ENCODE measurements at regions not wholly inside any gene's neighbourhood (a gene's known extent, or its start where the extent isn't known, plus 50 kb on each side); places are given as distances from the start of the nearest gene placed in this dataset.

DNA sequence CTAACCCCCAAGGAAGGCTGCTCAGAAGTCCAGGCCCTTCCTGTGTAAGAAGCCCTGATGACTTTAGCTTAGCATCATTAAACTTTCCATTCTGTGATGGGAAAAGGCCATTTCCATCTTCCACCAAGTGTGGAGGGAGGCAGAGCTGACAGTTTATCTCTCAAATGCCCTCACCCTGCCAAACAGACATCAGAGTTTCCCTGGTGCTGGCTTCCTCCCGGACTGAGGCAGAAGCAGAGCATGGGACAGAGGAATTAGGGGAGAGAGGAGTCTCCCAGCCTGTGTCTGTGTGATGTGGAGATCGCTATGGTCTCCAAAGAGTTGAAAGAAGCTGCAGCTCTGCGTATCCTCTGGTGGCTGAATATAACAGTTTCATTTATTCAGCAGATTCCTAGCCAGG is 57.4 kb upstream of the CTNNA1 start:
- DNase-seq (ENCODE audit: low read depth in 1 of 2, low spot score in 1 of 2) = no peak
- no peaks in the 10 kb centered on the region for H3K27me3 ChIP-seq (ENCODE audit: insufficient read depth, poor library complexity, severe bottlenecking)
- no peak overlapping the region for H3K4me3 ChIP-seq (replicated peaks; ENCODE audit: insufficient read depth, low read length)
- H3K27ac ChIP-seq (replicated peaks) = no peak overlapping the region
- TF ChIP-seq CTCF (IDR thresholded peaks at IDR 0.05; ENCODE audit: insufficient read depth, low read length) (no peak), GABPA (IDR thresholded peaks at IDR 0.05; ENCODE audit: low read depth) (no peak), SPI1 (IDR thresholded peaks at IDR 0.05; ENCODE audit: borderline replicate concordance, low read depth) (no peak), POLR2AphosphoS5 (IDR thresholded peaks at IDR 0.05; ENCODE audit: low read depth) (no peak)
- TF ChIP-seq, protein P1, sequence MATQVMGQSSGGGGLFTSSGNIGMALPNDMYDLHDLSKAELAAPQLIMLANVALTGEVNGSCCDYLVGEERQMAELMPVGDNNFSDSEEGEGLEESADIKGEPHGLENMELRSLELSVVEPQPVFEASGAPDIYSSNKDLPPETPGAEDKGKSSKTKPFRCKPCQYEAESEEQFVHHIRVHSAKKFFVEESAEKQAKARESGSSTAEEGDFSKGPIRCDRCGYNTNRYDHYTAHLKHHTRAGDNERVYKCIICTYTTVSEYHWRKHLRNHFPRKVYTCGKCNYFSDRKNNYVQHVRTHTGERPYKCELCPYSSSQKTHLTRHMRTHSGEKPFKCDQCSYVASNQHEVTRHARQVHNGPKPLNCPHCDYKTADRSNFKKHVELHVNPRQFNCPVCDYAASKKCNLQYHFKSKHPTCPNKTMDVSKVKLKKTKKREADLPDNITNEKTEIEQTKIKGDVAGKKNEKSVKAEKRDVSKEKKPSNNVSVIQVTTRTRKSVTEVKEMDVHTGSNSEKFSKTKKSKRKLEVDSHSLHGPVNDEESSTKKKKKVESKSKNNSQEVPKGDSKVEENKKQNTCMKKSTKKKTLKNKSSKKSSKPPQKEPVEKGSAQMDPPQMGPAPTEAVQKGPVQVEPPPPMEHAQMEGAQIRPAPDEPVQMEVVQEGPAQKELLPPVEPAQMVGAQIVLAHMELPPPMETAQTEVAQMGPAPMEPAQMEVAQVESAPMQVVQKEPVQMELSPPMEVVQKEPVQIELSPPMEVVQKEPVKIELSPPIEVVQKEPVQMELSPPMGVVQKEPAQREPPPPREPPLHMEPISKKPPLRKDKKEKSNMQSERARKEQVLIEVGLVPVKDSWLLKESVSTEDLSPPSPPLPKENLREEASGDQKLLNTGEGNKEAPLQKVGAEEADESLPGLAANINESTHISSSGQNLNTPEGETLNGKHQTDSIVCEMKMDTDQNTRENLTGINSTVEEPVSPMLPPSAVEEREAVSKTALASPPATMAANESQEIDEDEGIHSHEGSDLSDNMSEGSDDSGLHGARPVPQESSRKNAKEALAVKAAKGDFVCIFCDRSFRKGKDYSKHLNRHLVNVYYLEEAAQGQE (IDR thresholded peaks at IDR 0.05; ENCODE audit: insufficient replicate concordance, low read depth) = no peak

DNA sequence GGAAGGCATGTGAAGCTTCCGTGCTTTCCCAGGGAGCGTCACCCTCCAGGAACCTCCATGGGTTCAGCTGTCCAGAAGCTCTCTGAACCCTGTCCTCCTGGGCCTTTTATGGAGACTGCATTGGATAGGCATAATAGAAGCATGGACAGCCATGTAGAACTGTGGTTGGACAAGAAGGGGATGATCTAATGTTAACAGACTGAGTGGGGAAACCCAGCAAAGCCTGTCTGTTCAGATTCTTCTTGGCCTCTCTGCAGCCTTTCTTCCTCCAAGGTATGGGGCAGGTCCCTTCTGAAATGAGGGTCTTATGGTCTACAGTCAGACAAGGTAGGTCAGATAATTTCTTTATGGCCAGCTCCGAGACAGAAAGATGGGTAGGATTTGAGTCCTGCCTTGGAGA is 59.1 kb upstream of the CTNNA1 start:
- H3K4me3 ChIP-seq (replicated peaks; ENCODE audit: insufficient read depth, low read length) = no peak overlapping the region
- DNase-seq (ENCODE audit: low read depth in 1 of 2, low spot score in 1 of 2) = no peak
- no peak overlapping the region for H3K27ac ChIP-seq (replicated peaks)
- TF ChIP-seq POLR2AphosphoS5 (IDR thresholded peaks at IDR 0.05; ENCODE audit: low read depth) (no peak), GABPA (IDR thresholded peaks at IDR 0.05; ENCODE audit: low read depth) (no peak), CTCF (IDR thresholded peaks at IDR 0.05; ENCODE audit: insufficient read depth, low read length) (no peak), SPI1 (IDR thresholded peaks at IDR 0.05; ENCODE audit: borderline replicate concordance, low read depth) (no peak)
- TF ChIP-seq, protein P1 (IDR thresholded peaks at IDR 0.05; ENCODE audit: insufficient replicate concordance, low read depth) = no peak
- H3K27me3 ChIP-seq (ENCODE audit: insufficient read depth, poor library complexity, severe bottlenecking) = no peaks in the 10 kb centered on the region

DNA sequence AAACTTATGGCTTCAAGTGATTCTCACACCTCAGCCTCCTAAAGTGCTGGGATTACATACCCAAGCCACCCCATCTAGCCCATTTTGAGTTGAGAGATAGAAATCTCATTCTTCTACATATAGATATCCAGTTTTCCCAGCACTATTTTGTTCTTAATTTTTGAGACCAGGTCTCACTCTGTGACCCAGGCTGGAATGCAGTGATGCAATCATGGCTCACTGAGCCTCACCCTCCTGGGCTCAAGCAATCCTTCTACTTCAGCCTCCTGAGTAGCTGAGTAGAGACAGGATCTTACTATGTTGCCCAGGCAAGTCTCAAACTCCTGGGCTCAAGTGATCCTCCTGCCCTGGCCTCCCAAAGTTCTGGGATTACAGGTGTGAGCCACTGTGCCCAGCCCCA is 60.9 kb upstream of the CTNNA1 start:
- DNase-seq (ENCODE audit: low read depth in 1 of 2, low spot score in 1 of 2) = no peak
- no peak overlapping the region for H3K4me3 ChIP-seq (replicated peaks; ENCODE audit: insufficient read depth, low read length)

DNA sequence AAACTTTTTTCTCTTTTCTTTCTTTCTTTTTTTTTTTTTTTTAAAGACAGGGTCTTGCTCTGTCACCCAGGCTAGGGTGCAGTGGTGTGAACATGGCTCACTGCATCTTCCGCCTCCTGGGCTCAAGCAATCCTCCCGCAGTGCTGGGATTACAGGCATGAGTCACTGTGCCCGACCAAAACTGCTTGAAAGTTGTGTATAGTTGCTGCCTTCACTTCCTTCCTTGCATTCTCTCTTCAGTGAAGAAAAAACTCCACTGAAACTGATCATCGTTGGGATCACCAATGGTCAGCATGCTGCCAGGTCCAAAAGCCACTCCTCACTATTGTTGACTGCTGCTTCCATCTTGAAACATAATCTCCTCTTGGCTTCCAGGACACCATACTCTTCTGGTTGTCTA is 66.6 kb upstream of the CTNNA1 start:
- no peaks in the 10 kb centered on the region for H3K27me3 ChIP-seq (ENCODE audit: insufficient read depth, poor library complexity, severe bottlenecking)

More for the DNA sequence above, 60.9 kb upstream of the CTNNA1 start:
- Histone ChIP-seq H3K27ac (replicated peaks) (no peak overlapping the region), H3K27me3 (ENCODE audit: insufficient read depth, poor library complexity, severe bottlenecking) (no peaks in the 10 kb centered on the region)
- TF ChIP-seq SPI1 (IDR thresholded peaks at IDR 0.05; ENCODE audit: borderline replicate concordance, low read depth) = no peak
- TF ChIP-seq POLR2AphosphoS5 (IDR thresholded peaks at IDR 0.05; ENCODE audit: low read depth) = no peak
- TF ChIP-seq GABPA (IDR thresholded peaks at IDR 0.05; ENCODE audit: low read depth) = no peak

More for the DNA sequence above, 66.6 kb upstream of the CTNNA1 start:
- DNase-seq (ENCODE audit: low read depth in 1 of 2, low spot score in 1 of 2) = no peak
- TF ChIP-seq SPI1 (IDR thresholded peaks at IDR 0.05; ENCODE audit: borderline replicate concordance, low read depth) (no peak), POLR2AphosphoS5 (IDR thresholded peaks at IDR 0.05; ENCODE audit: low read depth) (no peak), CTCF (IDR thresholded peaks at IDR 0.05; ENCODE audit: insufficient read depth, low read length) (no peak), GABPA (IDR thresholded peaks at IDR 0.05; ENCODE audit: low read depth) (no peak)
- TF ChIP-seq, protein P1 (IDR thresholded peaks at IDR 0.05; ENCODE audit: insufficient replicate concordance, low read depth) = no peak
- H3K27ac ChIP-seq (replicated peaks) = no peak overlapping the region
- no peak overlapping the region for H3K4me3 ChIP-seq (replicated peaks; ENCODE audit: insufficient read depth, low read length)

Data from HL-60 (cell line).